ENCODE measurements at regions not wholly inside any gene's neighbourhood (a gene's known extent, or its start where the extent isn't known, plus 50 kb on each side); places are given as distances from the start of the nearest gene placed in this dataset.

DNA sequence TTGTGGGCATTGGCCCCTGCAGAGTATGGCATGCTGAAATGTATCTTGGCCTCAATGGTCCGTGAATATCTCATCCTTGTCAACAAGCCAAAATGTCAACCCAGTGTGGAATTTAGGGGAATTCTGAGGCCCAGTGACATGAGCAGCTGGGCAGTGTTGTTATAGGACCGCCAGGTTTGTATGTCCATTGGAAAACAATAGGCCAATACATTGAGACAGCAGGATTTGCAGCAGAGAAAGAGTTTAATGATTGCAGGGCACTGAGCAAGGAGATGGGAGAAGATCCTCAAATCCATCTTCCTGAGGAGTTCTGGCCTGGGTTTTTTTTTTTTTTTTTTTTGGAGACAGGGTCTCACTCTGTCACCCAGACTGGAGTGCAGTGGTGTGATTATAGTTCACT is 95.7 kb upstream of the BAIAP2L1 start:
- TF ChIP-seq, protein P1, sequence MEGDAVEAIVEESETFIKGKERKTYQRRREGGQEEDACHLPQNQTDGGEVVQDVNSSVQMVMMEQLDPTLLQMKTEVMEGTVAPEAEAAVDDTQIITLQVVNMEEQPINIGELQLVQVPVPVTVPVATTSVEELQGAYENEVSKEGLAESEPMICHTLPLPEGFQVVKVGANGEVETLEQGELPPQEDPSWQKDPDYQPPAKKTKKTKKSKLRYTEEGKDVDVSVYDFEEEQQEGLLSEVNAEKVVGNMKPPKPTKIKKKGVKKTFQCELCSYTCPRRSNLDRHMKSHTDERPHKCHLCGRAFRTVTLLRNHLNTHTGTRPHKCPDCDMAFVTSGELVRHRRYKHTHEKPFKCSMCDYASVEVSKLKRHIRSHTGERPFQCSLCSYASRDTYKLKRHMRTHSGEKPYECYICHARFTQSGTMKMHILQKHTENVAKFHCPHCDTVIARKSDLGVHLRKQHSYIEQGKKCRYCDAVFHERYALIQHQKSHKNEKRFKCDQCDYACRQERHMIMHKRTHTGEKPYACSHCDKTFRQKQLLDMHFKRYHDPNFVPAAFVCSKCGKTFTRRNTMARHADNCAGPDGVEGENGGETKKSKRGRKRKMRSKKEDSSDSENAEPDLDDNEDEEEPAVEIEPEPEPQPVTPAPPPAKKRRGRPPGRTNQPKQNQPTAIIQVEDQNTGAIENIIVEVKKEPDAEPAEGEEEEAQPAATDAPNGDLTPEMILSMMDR (conservative IDR thresholded peaks at IDR 0.05; ENCODE audit: low read depth, low read length): no peak
- TF ChIP-seq EZH2 (IDR thresholded peaks at IDR 0.05; ENCODE audit: borderline replicate concordance, low read depth, low read length, poor library complexity, severe bottlenecking): no peak
- DNase-seq (ENCODE audit: low spot score): no peak
- CTCF ChIA-PET: no interaction called here
- no TSS peak for BruUV-seq (replicated peaks)
- no peaks in the 10 kb centered on the region for H3K9me3 ChIP-seq (ENCODE audit: low read depth, low read length, poor library complexity, severe bottlenecking)
- intact Hi-C loops (cut with micrococcal nuclease; ENCODE audit: unreplicated experiment): no loop called here
- POLR2A ChIA-PET (ENCODE audit: low non-redundant PET): no interaction called here
- H3K27ac ChIP-seq (ENCODE audit: low read depth, low read length, poor library complexity, severe bottlenecking): no peak overlapping the region
- H3K27me3 ChIP-seq (replicated peaks; ENCODE audit: insufficient read depth, low read depth, low read length, poor library complexity): no peaks in the 10 kb centered on the region
- H3K4me3 ChIP-seq (ENCODE audit: low read depth, low read length, poor library complexity, severe bottlenecking): no peak overlapping the region
- H3K4me1 ChIP-seq (ENCODE audit: insufficient read depth, low read length, poor library complexity, severe bottlenecking): no peaks in the 10 kb centered on the region
- no peaks in the 10 kb centered on the region for H3K36me3 ChIP-seq (ENCODE audit: insufficient read depth, low read length, poor library complexity, severe bottlenecking)

DNA sequence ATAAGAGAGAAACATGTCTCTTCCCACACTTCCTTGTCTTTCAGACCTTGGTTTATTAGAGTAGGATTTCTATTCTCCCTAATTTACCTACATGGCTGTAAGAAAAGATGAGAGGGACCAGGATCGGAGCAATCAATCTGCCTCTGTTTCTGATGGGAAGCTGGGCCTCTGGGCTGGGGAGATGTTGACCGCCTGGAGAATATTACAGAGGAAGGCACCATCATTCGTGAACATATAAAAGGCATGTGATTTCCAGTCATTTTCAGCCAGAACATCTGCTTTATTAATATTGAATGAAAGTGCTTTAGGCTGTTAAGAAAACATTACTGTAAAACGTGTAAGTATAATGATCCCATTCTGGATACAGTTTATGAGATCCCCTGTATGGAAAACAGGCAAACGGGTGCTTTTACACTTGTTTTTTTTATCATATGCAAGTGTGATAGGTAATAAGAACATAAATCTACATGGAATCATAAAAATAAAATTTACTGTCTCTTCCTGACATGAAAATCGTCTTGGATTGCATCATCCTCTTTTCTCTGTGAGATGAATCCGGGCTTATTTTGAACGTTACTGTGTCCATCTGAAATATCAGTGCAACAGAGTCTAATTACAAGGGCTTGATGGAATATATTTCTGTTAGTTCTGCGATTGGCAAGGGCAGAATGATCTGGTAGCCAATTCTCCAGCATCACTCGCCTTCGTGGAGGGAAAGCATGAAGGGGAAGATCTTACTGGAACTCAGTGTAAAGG is 94.5 kb upstream of the BAIAP2L1 start:
- TF ChIP-seq EZH2 (IDR thresholded peaks at IDR 0.05; ENCODE audit: borderline replicate concordance, low read depth, low read length, poor library complexity, severe bottlenecking): no peak
- TF ChIP-seq, protein P1 (conservative IDR thresholded peaks at IDR 0.05; ENCODE audit: low read depth, low read length): no peak
- intact Hi-C loops (cut with micrococcal nuclease; ENCODE audit: unreplicated experiment): no loop called here
- no peaks in the 10 kb centered on the region for H3K4me1 ChIP-seq (ENCODE audit: insufficient read depth, low read length, poor library complexity, severe bottlenecking)
- H3K9me3 ChIP-seq (ENCODE audit: low read depth, low read length, poor library complexity, severe bottlenecking): no peaks in the 10 kb centered on the region
- H3K4me3 ChIP-seq (ENCODE audit: low read depth, low read length, poor library complexity, severe bottlenecking): no peak overlapping the region
- no peaks in the 10 kb centered on the region for H3K27me3 ChIP-seq (replicated peaks; ENCODE audit: insufficient read depth, low read depth, low read length, poor library complexity)
- ChIA-PET CTCF (no interaction called here), POLR2A (ENCODE audit: low non-redundant PET) (no interaction called here)
- no peaks in the 10 kb centered on the region for H3K36me3 ChIP-seq (ENCODE audit: insufficient read depth, low read length, poor library complexity, severe bottlenecking)
- H3K27ac ChIP-seq (ENCODE audit: low read depth, low read length, poor library complexity, severe bottlenecking): no peak overlapping the region
- BruUV-seq (replicated peaks): no TSS peak
- DNase-seq (ENCODE audit: low spot score): no peak

DNA sequence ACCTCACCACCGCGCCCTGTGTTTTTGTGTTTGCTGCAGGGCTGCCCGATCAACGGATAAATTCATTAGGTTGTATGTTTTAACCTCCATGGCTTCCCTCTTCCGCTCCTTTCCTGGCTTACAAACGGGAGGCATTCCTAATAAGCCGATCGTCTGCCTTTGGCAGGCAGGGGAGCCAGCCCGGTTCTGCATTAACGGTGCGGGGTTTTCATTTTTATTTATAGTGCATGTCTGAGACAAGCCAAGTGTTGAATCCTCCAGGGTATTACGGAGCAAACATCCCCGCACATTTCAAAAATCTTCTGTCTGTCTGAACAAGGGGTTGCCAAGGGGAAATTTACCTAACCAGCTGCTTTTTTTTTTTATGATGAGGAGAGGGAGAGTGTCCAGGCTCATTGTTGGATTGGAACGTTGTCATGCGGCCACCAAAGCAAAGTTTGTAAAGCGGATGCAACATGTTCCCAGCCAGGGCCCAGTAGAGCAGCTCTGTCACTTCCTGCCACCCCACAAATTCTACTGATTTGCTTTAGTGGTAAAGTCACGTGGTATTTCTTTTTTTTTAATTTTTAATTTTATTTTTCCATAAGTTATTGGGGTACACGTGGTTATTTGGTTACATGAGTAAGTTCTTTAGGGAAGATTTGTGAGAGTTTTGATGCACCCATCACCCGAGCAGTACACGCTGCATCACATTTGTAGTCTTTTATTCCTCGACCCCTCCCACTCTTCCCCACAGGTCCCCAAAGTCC is 92.3 kb upstream of the BAIAP2L1 start:
- Histone ChIP-seq H3K9me3 (ENCODE audit: low read depth, low read length, poor library complexity, severe bottlenecking) (no peaks in the 10 kb centered on the region), H3K27me3 (replicated peaks; ENCODE audit: insufficient read depth, low read depth, low read length, poor library complexity) (no peaks in the 10 kb centered on the region), H3K4me1 (ENCODE audit: insufficient read depth, low read length, poor library complexity, severe bottlenecking) (no peaks in the 10 kb centered on the region), H3K27ac (ENCODE audit: low read depth, low read length, poor library complexity, severe bottlenecking) (no peak overlapping the region), H3K36me3 (ENCODE audit: insufficient read depth, low read length, poor library complexity, severe bottlenecking) (no peaks in the 10 kb centered on the region), H3K4me3 (ENCODE audit: low read depth, low read length, poor library complexity, severe bottlenecking) (no peak overlapping the region)
- no TSS peak for BruUV-seq (replicated peaks)
- no peak for TF ChIP-seq EZH2 (IDR thresholded peaks at IDR 0.05; ENCODE audit: borderline replicate concordance, low read depth, low read length, poor library complexity, severe bottlenecking)
- TF ChIP-seq, protein P1 (conservative IDR thresholded peaks at IDR 0.05; ENCODE audit: low read depth, low read length): no peak
- ChIA-PET POLR2A (ENCODE audit: low non-redundant PET) (no interaction called here), CTCF (no interaction called here)
- intact Hi-C loops (cut with micrococcal nuclease; ENCODE audit: unreplicated experiment): no loop called here
- no peak for DNase-seq (ENCODE audit: low spot score)

All from A673 (cell line).